ENCODE measurements at regions not wholly inside any gene's neighbourhood (a gene's known extent, or its start where the extent isn't known, plus 50 kb on each side); places are given as distances from the start of the nearest gene placed in this dataset.

- DNase-seq = peak; percentile 15
Observed at GRCh38 chr5:107808671-107809137, 138.0 kb upstream of the EFNA5 start.

- DNase-seq = no peak
Observed at GRCh38 chr5:107807431-107807830, 136.7 kb upstream of the EFNA5 start.

GRCh38 chr5:107806705-107807104 is 136.0 kb upstream of the EFNA5 start:
- no peak for DNase-seq

- DNase-seq = no peak
Observed at GRCh38 chr5:107806271-107806670, 135.5 kb upstream of the EFNA5 start.

- no peak for DNase-seq
Observed at GRCh38 chr5:107805824-107806223, 135.1 kb upstream of the EFNA5 start.

GRCh38 chr5:107805166-107805565 is 134.4 kb upstream of the EFNA5 start:
- DNase-seq = no peak

- no peak for DNase-seq
Observed at GRCh38 chr5:107803728-107804127, 133.0 kb upstream of the EFNA5 start.

GRCh38 chr5:107801061-107801460 is 130.3 kb upstream of the EFNA5 start:
- DNase-seq = no peak

- DNase-seq = no peak
Observed at GRCh38 chr5:107799306-107799705, 128.6 kb upstream of the EFNA5 start.

GRCh38 chr5:107796797-107797196 is 126.1 kb upstream of the EFNA5 start:
- no peak for DNase-seq

- no peak for DNase-seq
Observed at GRCh38 chr5:107794741-107795140, 124.0 kb upstream of the EFNA5 start.

- DNase-seq = no peak
Observed at GRCh38 chr5:107792940-107793339, 122.2 kb upstream of the EFNA5 start.

- DNase-seq = no peak
Observed at GRCh38 chr5:107790671-107791070, 119.9 kb upstream of the EFNA5 start.

- DNase-seq = no peak
Observed at GRCh38 chr5:107786424-107786823, 115.7 kb upstream of the EFNA5 start.

GRCh38 chr5:107783551-107783950 is 112.8 kb upstream of the EFNA5 start:
- DNase-seq = no peak

GRCh38 chr5:107782561-107783169 is 111.9 kb upstream of the EFNA5 start:
- DNase-seq = no peak

GRCh38 chr5:107781451-107781850 is 110.7 kb upstream of the EFNA5 start:
- no peak for DNase-seq

GRCh38 chr5:107779437-107779836 is 108.7 kb upstream of the EFNA5 start:
- no peak for DNase-seq

- DNase-seq = no peak
Observed at GRCh38 chr5:107778647-107779046, 107.9 kb upstream of the EFNA5 start.

GRCh38 chr5:107776922-107777740 is 106.4 kb upstream of the EFNA5 start:
- DNase-seq = no peak

GRCh38 chr5:107776506-107776905 is 105.8 kb upstream of the EFNA5 start:
- no peak for DNase-seq

- no peak for DNase-seq
Observed at GRCh38 chr5:107774316-107774715, 103.6 kb upstream of the EFNA5 start.

GRCh38 chr5:107773479-107773878 is 102.7 kb upstream of the EFNA5 start:
- no peak for DNase-seq
